22Rv1 (cell line): ENCODE measurements at regions not wholly inside any gene's neighbourhood (a gene's known extent, or its start where the extent isn't known, plus 50 kb on each side); places are given as distances from the start of the nearest gene placed in this dataset.

Source experiments
- CTCF ChIP-seq: fragments of 450-650 bp; IDR thresholded peaks from 2 replicates; pipeline ENCODE4 v1.5.1; 2017; ENCODE audit warnings: mild to moderate bottlenecking
- ZFX ChIP-seq: fragments of 450-650 bp; IDR thresholded peaks from 2 replicates; pipeline ENCODE4 v1.6.1; 2017; ENCODE audit warnings: antibody characterized with exemption, borderline replicate concordance

DNA sequence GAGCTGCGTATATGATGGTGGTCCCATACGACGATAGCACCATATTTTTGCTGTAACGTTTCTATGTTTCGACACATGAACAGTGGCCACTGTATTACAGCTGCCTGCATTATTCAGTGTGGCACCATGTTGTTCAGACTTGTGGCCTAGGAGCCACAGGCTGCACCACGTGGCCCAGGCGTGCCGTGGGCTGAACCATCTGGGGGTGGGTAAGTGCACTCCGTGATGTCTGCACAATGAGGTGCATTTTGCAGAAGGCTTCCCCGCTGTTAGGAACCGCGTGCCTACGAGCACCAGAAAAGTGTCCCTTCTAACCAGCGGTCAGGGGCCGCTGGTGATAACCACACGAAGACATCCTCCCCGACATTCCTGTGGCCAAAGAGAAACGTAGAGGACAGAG, 433.7 kb upstream of the MYT1L start:
- TF ChIP-seq CTCF = no peak
- no peak for TF ChIP-seq ZFX
